Gastroesophageal sphincter (tissue), 4 donors: ENCODE measurements at regions not wholly inside any gene's neighbourhood (a gene's known extent, or its start where the extent isn't known, plus 50 kb on each side); places are given as distances from the start of the nearest gene placed in this dataset.
A peak's percentile ranks its signal among the peaks of the same experiment; 100 is the strongest.

Source experiments
- ATAC-seq: fragments of 150-250 bp; one replicate; pipeline ENCODE4 v1.9.1; 2016; ENCODE audit warnings: mild to moderate bottlenecking, moderate library complexity
- H3K27ac ChIP-seq, 4 donors: fragments of 200-600 bp; sonication (generic) in 3 of 4; 1 replicate in 3 of 4; 2 replicates in 1 of 4; pipeline ENCODE4 v1.5.1; 2016 to 2019
- H3K27me3 ChIP-seq: fragments of 200-600 bp; sonication (generic); one replicate; pipeline ENCODE4 v1.5.1; 2019
- H3K36me3 ChIP-seq, 2 donors: fragments of 200-600 bp; sonication (generic); one replicate each; pipeline ENCODE4 v1.5.1; 2019; ENCODE audit warnings: control low read depth in 1 of 2
- H3K4me1 ChIP-seq, 3 donors: fragments of 200-600 bp; sonication (generic); 1 replicate in 2 of 3; 2 replicates in 1 of 3; pipeline ENCODE4 v1.5.1; 2016 to 2019; ENCODE audit warnings: control low read depth in 2 of 3
- H3K4me3 ChIP-seq, 2 donors: fragments of 200-600 bp; sonication (generic); one replicate each; pipeline ENCODE4 v1.5.1; 2019; ENCODE audit warnings: mild to moderate bottlenecking in 1 of 2, moderate library complexity in 1 of 2
- H3K9me3 ChIP-seq, 3 donors: fragments of 200-600 bp; sonication (generic); one replicate each; pipeline ENCODE4 v1.5.1; 2017 to 2019; ENCODE audit warnings: control low read depth in 2 of 3
- EP300 ChIP-seq: sonication (generic); formaldehyde crosslinking; IDR thresholded peaks from one replicate; pipeline ENCODE4 v1.6.1; 2017; ENCODE audit warnings: antibody characterized with exemption, mild to moderate bottlenecking
- POLR2A ChIP-seq, 2 donors: fragments of 450-650 bp; IDR thresholded peaks; one replicate each; pipeline ENCODE4 v1.6.1; 2017; ENCODE audit warnings: antibody characterized with exemption in 2 of 2, mild to moderate bottlenecking in 2 of 2, moderate library complexity in 1 of 2
- POLR2AphosphoS5 ChIP-seq: sonication (generic); formaldehyde crosslinking; IDR thresholded peaks from one replicate; pipeline ENCODE4 v1.6.1; 2017; ENCODE audit warnings: antibody characterized with exemption
- WGBS, 2 donors: methylation state at CpG; one replicate each; pipeline ENCODE4 v1.1.5; 2018; ENCODE audit warnings: low coverage in 1 of 2; 5-methylcytosine and 5-hydroxymethylcytosine counted together
- TF ChIP-seq, protein P1 (sequence below), 4 experiments: fragments of 200-600 bp in 2 of 4; fragments of 450-650 bp in 2 of 4; sonication (generic) in 1 of 4; IDR thresholded peaks; one replicate each; pipeline ENCODE4 v1.5.1; 2017 to 2019; ENCODE audit warnings: antibody characterized with exemption in 4 of 4, mild to moderate bottlenecking in 2 of 4, moderate library complexity in 2 of 4

- 84 to 100% methylated on average over 2 to 7 of the region's 8 CpGs for WGBS, 2 donors
- peaks cover 2 to 28% (median 3%) of the 10 kb centered on the region in 3 donors for H3K4me1 ChIP-seq
- no peak overlapping the region for H3K27ac ChIP-seq
- H3K9me3 ChIP-seq, result no peaks in the 10 kb centered on the region
- no peak for ATAC-seq
- H3K4me3 ChIP-seq, result no peak overlapping the region
- no peaks in the 10 kb centered on the region for H3K27me3 ChIP-seq
- H3K36me3 ChIP-seq, result no peaks in the 10 kb centered on the region
- TF ChIP-seq POLR2A (IDR thresholded peaks at IDR 0.05) (no peak), POLR2AphosphoS5 (no peak), EP300 (no peak)
- TF ChIP-seq, protein P1, sequence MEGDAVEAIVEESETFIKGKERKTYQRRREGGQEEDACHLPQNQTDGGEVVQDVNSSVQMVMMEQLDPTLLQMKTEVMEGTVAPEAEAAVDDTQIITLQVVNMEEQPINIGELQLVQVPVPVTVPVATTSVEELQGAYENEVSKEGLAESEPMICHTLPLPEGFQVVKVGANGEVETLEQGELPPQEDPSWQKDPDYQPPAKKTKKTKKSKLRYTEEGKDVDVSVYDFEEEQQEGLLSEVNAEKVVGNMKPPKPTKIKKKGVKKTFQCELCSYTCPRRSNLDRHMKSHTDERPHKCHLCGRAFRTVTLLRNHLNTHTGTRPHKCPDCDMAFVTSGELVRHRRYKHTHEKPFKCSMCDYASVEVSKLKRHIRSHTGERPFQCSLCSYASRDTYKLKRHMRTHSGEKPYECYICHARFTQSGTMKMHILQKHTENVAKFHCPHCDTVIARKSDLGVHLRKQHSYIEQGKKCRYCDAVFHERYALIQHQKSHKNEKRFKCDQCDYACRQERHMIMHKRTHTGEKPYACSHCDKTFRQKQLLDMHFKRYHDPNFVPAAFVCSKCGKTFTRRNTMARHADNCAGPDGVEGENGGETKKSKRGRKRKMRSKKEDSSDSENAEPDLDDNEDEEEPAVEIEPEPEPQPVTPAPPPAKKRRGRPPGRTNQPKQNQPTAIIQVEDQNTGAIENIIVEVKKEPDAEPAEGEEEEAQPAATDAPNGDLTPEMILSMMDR (IDR thresholded peaks at IDR 0.05), result no peak
Measured at GRCh38 chr5:145682197-145682899, 152.8 kb downstream of the PRELID2 start.

DNA sequence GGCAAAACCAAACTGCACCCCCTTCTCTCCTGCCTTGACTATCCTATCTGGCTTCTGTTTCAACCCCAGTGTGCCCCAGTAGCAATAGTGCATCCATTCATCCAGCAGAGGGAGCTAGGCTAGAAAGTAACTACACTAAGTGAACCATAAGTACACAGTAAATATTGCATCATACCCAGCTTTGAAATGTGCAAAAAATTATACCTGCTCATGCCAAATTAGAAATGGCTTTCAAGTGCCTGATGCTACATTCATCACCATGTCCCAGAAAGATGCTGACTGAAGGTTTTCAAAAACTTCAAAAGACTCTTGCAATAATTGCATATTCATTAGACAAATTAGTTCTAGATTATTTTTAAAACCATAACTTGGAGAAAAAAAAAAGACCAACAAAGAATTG is 153.5 kb downstream of the PRELID2 start:
- Histone ChIP-seq H3K36me3 (no peaks in the 10 kb centered on the region), H3K4me3 (no peak overlapping the region), H3K4me1 (peaks cover 2 to 28% (median 3%) of the 10 kb centered on the region in 3 donors), H3K27ac (peak overlapping the region in 1 of 4 donors; percentile 53), H3K9me3 (no peaks in the 10 kb centered on the region), H3K27me3 (no peaks in the 10 kb centered on the region)
- ATAC-seq, result peak; percentile 80
- TF ChIP-seq POLR2AphosphoS5, result no peak
- TF ChIP-seq, protein P1 (IDR thresholded peaks at IDR 0.05), result peak in 3 of 4 experiments; percentile 50 to 67 (median 57)
- no peak for TF ChIP-seq POLR2A (IDR thresholded peaks at IDR 0.05)

- Histone ChIP-seq H3K4me1 (peaks cover 2 to 28% (median 3%) of the 10 kb centered on the region in 3 donors), H3K27me3 (no peaks in the 10 kb centered on the region), H3K4me3 (no peak overlapping the region), H3K27ac (peak overlapping the region in 2 of 4 donors; percentile 29 to 53), H3K36me3 (no peaks in the 10 kb centered on the region), H3K9me3 (no peaks in the 10 kb centered on the region)
- TF ChIP-seq POLR2A (IDR thresholded peaks at IDR 0.05) (no peak), POLR2AphosphoS5 (no peak)
- TF ChIP-seq, protein P1 (IDR thresholded peaks at IDR 0.05), result no peak
- 67 to 71% methylated on average over 1 of the region's 1 CpG for WGBS, 2 donors
- no peak for ATAC-seq
Measured at GRCh38 chr5:145681216-145681615, 153.9 kb downstream of the PRELID2 start.

GRCh38 chr5:145680767-145681166 is 154.4 kb downstream of the PRELID2 start:
- TF ChIP-seq EP300, result no peak
- Histone ChIP-seq H3K4me3 (no peak overlapping the region), H3K9me3 (no peaks in the 10 kb centered on the region), H3K4me1 (peaks cover 2 to 28% (median 3%) of the 10 kb centered on the region in 3 donors), H3K27ac (peak overlapping the region in 2 of 4 donors; percentile 29 to 53), H3K36me3 (no peaks in the 10 kb centered on the region), H3K27me3 (no peaks in the 10 kb centered on the region)
- WGBS, 2 donors, result 36 to 43% methylated on average over 4 to 6 of the region's 7 CpGs
- no peak for ATAC-seq

DNA sequence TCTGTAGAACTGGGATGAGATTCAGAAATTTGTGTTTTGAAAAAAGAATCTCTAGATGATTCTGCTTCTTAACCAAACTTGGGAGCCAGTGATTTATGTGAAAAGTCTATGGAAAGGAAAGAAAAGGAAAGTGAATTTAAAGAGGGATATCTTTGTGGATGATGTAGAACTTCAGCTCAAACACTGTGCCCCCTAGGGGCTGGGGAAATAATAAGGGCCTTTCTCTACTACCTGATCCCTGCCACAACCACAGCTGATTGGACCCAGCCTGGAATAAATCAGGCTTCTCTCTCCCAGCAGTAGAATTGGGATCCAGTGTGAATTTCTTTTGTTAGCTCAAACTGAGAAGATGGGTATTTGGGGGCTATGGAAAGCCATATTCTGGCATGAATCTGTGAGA is 155.0 kb downstream of the PRELID2 start:
- peak overlapping the region in 1 of 4 donors; percentile 53 for H3K27ac ChIP-seq
- H3K4me1 ChIP-seq, result peaks cover 2 to 28% (median 3%) of the 10 kb centered on the region in 3 donors
- TF ChIP-seq POLR2A (IDR thresholded peaks at IDR 0.05), result no peak
- TF ChIP-seq, protein P1 (IDR thresholded peaks at IDR 0.05), result no peak
- TF ChIP-seq POLR2AphosphoS5, result no peak
- TF ChIP-seq EP300, result no peak
- no peaks in the 10 kb centered on the region for H3K36me3 ChIP-seq
- ATAC-seq, result no peak
- H3K27me3 ChIP-seq, result no peaks in the 10 kb centered on the region
- no peaks in the 10 kb centered on the region for H3K9me3 ChIP-seq
- no peak overlapping the region for H3K4me3 ChIP-seq
